Gastrocnemius medialis (tissue), 4 donors: ENCODE measurements at regions not wholly inside any gene's neighbourhood (a gene's known extent, or its start where the extent isn't known, plus 50 kb on each side); places are given as distances from the start of the nearest gene placed in this dataset.

Experiments
- POLR2A ChIP-seq, 2 donors: fragments of 450-650 bp; IDR thresholded peaks; one replicate each; pipeline ENCODE4 v1.6.1; 2017; ENCODE audit warnings: antibody characterized with exemption in 2 of 2, mild to moderate bottlenecking in 2 of 2, moderate library complexity in 2 of 2
- TF ChIP-seq, protein P1 (sequence below), 5 experiments: fragments of 450-650 bp in 3 of 5; fragments of 200-600 bp in 2 of 5; sonication (generic) in 2 of 5; IDR thresholded peaks in 4 of 5; conservative IDR thresholded peaks in 1 of 5; 1 replicate in 4 of 5; 2 replicates in 1 of 5; pipeline ENCODE4 v1.5.1; 2016 to 2019; ENCODE audit warnings: antibody characterized with exemption in 5 of 5, mild to moderate bottlenecking in 3 of 5, moderate library complexity in 3 of 5

DNA sequence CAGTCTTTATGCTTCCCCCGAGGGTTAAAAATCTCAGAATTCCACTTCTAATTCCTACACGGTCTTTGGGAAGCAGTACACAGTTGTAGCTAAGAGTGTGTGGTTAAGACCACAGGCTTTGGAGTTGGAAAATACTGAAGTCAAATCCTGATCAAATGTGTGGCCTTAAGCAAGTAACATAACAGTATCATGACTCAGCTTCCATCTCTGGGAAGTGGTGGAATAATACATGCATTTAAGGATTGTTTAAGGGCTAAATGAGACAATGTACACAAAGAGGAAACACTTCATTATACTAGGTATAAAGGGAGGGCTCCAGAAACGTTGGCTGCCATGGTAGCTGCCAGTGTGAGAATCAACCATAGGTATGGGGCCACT lies 71.5 kb downstream of the FAT3 start:
- TF ChIP-seq, protein P1, sequence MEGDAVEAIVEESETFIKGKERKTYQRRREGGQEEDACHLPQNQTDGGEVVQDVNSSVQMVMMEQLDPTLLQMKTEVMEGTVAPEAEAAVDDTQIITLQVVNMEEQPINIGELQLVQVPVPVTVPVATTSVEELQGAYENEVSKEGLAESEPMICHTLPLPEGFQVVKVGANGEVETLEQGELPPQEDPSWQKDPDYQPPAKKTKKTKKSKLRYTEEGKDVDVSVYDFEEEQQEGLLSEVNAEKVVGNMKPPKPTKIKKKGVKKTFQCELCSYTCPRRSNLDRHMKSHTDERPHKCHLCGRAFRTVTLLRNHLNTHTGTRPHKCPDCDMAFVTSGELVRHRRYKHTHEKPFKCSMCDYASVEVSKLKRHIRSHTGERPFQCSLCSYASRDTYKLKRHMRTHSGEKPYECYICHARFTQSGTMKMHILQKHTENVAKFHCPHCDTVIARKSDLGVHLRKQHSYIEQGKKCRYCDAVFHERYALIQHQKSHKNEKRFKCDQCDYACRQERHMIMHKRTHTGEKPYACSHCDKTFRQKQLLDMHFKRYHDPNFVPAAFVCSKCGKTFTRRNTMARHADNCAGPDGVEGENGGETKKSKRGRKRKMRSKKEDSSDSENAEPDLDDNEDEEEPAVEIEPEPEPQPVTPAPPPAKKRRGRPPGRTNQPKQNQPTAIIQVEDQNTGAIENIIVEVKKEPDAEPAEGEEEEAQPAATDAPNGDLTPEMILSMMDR (IDR thresholded peaks at IDR 0.05 in 4 of 5, conservative IDR thresholded peaks at IDR 0.05 in 1 of 5) = no peak
- no peak for TF ChIP-seq POLR2A (IDR thresholded peaks at IDR 0.05)
